HG03064 (cell line): ENCODE measurements at regions not wholly inside any gene's neighbourhood (a gene's known extent, or its start where the extent isn't known, plus 50 kb on each side); places are given as distances from the start of the nearest gene placed in this dataset.
"Not testable (repeated sequence)": the region's sequence is repeated elsewhere in the genome, so short reads cannot be mapped to it uniquely, and the experiment has no call there.

Experiments
- ATAC-seq: cut with Tn5 transposase; IDR thresholded peaks from one replicate; pipeline ENCODE4 v1.9.1; 2021; ENCODE audit warnings: low read depth; ENCODE audit not compliant: unreplicated experiment

GRCh38 chr2:34003795-34004194 lies 404.7 kb upstream of the FAM98A start:
- ATAC-seq = no peak

GRCh38 chr2:34001557-34001956 lies 402.5 kb upstream of the FAM98A start:
- ATAC-seq = no peak

GRCh38 chr2:33984131-33984530 lies 385.0 kb upstream of the FAM98A start:
- no peak for ATAC-seq

- ATAC-seq = no peak
Measured at GRCh38 chr2:33978471-33978870, 379.4 kb upstream of the FAM98A start.

- ATAC-seq = no peak
Measured at GRCh38 chr2:33975498-33975897, 376.4 kb upstream of the FAM98A start.

GRCh38 chr2:33967103-33967502 lies 368.0 kb upstream of the FAM98A start:
- ATAC-seq = no peak

GRCh38 chr2:33958591-33958990 lies 359.5 kb upstream of the FAM98A start:
- ATAC-seq = no peak

GRCh38 chr2:33949371-33949770 lies 350.3 kb upstream of the FAM98A start:
- no peak for ATAC-seq

- ATAC-seq = no peak
Measured at GRCh38 chr2:33946193-33946592, 347.1 kb upstream of the FAM98A start.

GRCh38 chr2:33933203-33933602 lies 334.1 kb upstream of the FAM98A start:
- ATAC-seq = no peak

GRCh38 chr2:33931164-33931563 lies 332.1 kb upstream of the FAM98A start:
- ATAC-seq = no peak

- ATAC-seq = peak; percentile 98
Measured at GRCh38 chr2:33929467-33929866, 330.4 kb upstream of the FAM98A start.

- ATAC-seq = no peak
Measured at GRCh38 chr2:33927756-33928155, 328.7 kb upstream of the FAM98A start.

GRCh38 chr2:33925311-33925710 lies 326.2 kb upstream of the FAM98A start:
- no peak for ATAC-seq

- no peak for ATAC-seq
Measured at GRCh38 chr2:33924586-33925169, 325.6 kb upstream of the FAM98A start.

GRCh38 chr2:33917252-33917651 lies 318.2 kb upstream of the FAM98A start:
- ATAC-seq = no peak

- ATAC-seq = no peak
Measured at GRCh38 chr2:33913071-33913616, 314.0 kb upstream of the FAM98A start.

- no peak for ATAC-seq
Measured at GRCh38 chr2:33911327-33911726, 312.2 kb upstream of the FAM98A start.

- no peak for ATAC-seq
Measured at GRCh38 chr2:33909945-33910695, 311.0 kb upstream of the FAM98A start.

- ATAC-seq = no peak
Measured at GRCh38 chr2:33907866-33908265, 308.8 kb upstream of the FAM98A start.

GRCh38 chr2:33906129-33906528 lies 307.0 kb upstream of the FAM98A start:
- ATAC-seq = not testable (repeated sequence)

GRCh38 chr2:33904801-33905200 lies 305.7 kb upstream of the FAM98A start:
- ATAC-seq = no peak
